HG03342 (cell line): ENCODE measurements at regions not wholly inside any gene's neighbourhood (a gene's known extent, or its start where the extent isn't known, plus 50 kb on each side); places are given as distances from the start of the nearest gene placed in this dataset.
"Not testable (repeated sequence)": the region's sequence is repeated elsewhere in the genome, so short reads cannot be mapped to it uniquely, and the experiment has no call there.

Experiments
- ATAC-seq: cut with Tn5 transposase; IDR thresholded peaks from one replicate; pipeline ENCODE4 v1.9.1; 2021; ENCODE audit warnings: mild to moderate bottlenecking, moderate library complexity; ENCODE audit not compliant: unreplicated experiment

- ATAC-seq = no peak
Measured at GRCh38 chr18:37853706-37854105, 288.1 kb upstream of the CELF4 start.

- no peak for ATAC-seq
Measured at GRCh38 chr18:37852464-37852863, 286.9 kb upstream of the CELF4 start.

- no peak for ATAC-seq
Measured at GRCh38 chr18:37847544-37847943, 281.9 kb upstream of the CELF4 start.

- no peak for ATAC-seq
Measured at GRCh38 chr18:37846996-37847395, 281.4 kb upstream of the CELF4 start.

GRCh38 chr18:37845498-37845897 is 279.9 kb upstream of the CELF4 start:
- no peak for ATAC-seq

DNA sequence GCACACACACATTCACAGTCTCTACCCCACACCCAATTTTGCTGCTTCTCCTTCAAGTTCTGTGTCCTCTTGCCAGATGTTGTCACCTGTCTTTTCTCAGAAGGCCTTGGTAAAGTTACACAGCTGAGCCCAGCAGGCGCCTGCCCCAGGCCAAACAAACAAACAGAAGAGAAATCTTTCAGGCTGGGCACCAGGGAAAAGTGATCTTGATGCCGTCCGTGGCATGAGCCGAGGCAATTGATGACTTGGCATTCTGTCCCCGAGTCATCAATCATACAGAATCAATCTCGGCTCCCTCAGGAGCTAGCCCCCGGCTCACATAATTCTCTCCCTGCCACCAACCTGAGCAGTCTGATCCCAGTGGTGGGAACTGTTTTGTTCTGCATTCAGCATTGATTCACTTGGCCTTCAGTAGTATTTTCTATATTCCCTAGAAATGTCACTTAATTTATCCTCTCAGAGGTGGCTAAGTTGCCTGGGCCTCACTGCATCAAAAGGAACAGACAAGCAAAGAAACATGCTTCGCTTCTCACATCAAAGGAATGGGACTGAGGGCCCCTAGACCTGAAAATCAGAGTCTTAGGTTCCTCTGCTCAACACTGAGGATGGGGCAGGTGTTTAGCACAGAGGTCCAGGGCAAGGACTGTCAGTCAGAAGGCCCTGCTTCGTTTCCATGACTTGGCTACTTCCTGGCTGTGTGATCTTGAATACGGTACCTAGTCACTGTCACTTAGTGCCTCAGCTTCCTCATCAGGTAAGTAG is 278.8 kb upstream of the CELF4 start:
- ATAC-seq = no peak

DNA sequence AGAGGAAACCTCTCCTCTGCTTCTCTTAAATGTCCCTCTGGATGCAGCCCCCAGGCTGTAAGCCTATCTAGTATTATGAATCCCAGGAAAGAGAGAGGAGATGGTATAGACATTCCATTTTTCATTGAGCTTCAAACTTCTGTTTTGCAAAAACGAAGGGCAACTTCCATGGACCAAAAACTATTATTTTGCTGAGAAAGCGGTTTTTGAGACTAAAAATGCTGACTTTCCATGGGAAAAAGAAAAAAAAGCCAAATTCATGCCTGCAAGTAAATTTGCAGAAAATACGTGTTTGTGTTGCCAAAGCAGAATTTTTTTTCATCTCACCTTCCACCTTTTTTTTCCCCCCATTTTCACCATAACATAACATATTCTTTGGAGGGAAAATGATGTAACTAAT is 272.5 kb upstream of the CELF4 start:
- no peak for ATAC-seq

- ATAC-seq = no peak
Measured at GRCh38 chr18:37836071-37836970, 270.7 kb upstream of the CELF4 start.

- not testable (repeated sequence) for ATAC-seq
Measured at GRCh38 chr18:37832010-37832695, 266.6 kb upstream of the CELF4 start.

- no peak for ATAC-seq
Measured at GRCh38 chr18:37812961-37813360, 247.4 kb upstream of the CELF4 start.

- ATAC-seq = no peak
Measured at GRCh38 chr18:37805773-37806404, 240.3 kb upstream of the CELF4 start.

DNA sequence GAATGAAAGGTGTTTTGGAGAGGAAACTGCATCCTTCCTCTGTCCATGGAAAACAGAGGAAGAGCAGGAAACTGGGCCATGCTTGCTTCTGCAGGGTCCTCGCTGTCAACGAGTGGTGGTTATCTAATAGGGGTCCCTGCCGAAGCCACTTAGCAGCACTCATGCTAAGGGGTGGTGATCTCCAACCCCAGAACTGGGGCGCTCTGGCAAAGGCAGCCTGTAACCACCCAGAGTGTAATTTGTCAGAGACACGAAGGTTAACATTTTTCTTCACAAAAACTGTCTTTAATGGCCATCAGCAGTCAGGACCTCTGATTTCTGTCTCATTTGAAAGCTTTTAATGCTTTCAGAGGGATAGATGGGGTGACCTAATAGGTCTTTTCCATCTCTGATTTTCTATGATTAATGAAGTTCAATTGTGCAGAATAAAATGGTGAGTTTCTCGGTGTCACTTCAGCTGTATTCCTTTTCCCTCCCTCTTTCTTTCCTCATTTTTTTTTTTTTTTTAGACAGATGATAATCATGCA is 231.3 kb upstream of the CELF4 start:
- ATAC-seq = no peak

GRCh38 chr18:37787452-37787851 is 221.9 kb upstream of the CELF4 start:
- ATAC-seq = no peak

GRCh38 chr18:37783771-37784170 is 218.2 kb upstream of the CELF4 start:
- no peak for ATAC-seq

GRCh38 chr18:37779220-37779619 is 213.6 kb upstream of the CELF4 start:
- ATAC-seq = no peak

GRCh38 chr18:37778417-37779165 is 213.0 kb upstream of the CELF4 start:
- ATAC-seq = peak; percentile 82

DNA sequence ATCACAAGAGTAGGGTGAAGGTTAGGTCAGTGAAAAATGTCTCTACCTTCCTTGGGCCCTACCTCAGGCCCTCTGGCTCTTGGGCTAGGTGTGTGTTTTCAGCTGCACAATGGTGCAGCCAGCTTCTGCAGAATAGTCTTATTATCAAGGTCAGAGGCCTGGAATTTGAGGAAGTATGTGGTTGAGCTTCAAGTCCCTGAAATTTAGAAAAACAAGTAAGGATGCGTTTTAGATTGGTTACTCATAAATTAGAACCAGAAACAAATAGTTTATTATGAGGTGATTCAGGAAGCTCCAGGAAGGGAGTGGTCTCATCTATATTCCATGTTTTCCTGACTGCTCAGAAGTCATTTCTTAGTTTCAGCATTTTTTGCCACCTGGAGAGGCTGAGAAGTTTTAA is 204.2 kb upstream of the CELF4 start:
- no peak for ATAC-seq

DNA sequence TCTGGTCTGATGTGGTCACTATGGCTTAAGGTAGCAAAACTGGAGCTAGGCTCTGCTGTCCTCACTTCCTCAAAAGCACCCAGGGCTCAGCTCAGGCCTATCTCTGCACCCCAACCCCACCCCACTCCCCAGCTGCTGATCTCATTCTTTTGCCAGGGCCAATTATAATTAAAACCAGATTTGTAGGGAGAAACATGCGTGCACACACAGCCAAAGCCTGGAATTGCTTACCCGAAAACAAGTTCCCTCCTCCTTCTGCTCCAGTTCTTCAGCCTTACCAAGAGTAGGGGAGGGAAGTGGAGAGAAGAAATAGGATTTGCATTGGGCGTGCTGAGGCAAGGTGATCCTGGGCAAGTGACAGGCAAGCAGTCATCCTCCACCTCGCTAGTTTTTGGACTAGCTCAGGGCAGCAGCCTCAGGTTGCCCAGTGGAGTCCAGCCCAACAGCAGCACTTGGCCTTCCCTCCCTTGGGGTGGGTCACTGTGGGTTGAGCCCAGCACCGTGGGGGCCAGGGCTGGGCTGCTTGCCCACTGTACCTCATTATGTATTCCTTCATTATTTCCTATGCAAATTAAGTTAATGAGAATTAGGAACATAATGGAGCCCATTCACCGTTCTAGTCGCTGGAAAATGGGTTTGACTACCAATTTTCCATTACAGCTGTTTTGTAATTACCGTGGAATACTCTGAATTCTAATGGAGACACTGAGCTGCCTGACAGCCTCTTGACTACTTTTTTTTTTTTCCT is 199.1 kb upstream of the CELF4 start:
- ATAC-seq = no peak

GRCh38 chr18:37762076-37762621 is 196.6 kb upstream of the CELF4 start:
- no peak for ATAC-seq
